H9 (cell line): ENCODE measurements at regions not wholly inside any gene's neighbourhood (a gene's known extent, or its start where the extent isn't known, plus 50 kb on each side); places are given as distances from the start of the nearest gene placed in this dataset.

Experiments used
- DNase-seq: peaks from one replicate; pipeline ENCODE4 v3.0.0-alpha.2; 2017
- H2AFZ ChIP-seq: one replicate; pipeline ENCODE4 v1.6.1; 2013; ENCODE audit warnings: mild to moderate bottlenecking, low read length, control low read depth, moderate library complexity
- H2AK5ac ChIP-seq: 2 replicates; pipeline ENCODE4 v1.6.1; 2013; ENCODE audit warnings: low read length, control low read depth, mixed read lengths; ENCODE audit not compliant: insufficient read length
- H2BK120ac ChIP-seq: one replicate; pipeline ENCODE4 v1.6.1; 2013; ENCODE audit warnings: low read depth, mild to moderate bottlenecking, low read length, control low read depth, inconsistent platforms; ENCODE audit not compliant: poor library complexity, severe bottlenecking
- H2BK12ac ChIP-seq: 2 replicates; pipeline ENCODE4 v1.6.1; 2013; ENCODE audit warnings: low read length, control low read depth, mixed read lengths, low read depth; ENCODE audit not compliant: insufficient read length
- H2BK15ac ChIP-seq: 2 replicates; pipeline ENCODE4 v1.6.1; 2013; ENCODE audit warnings: low read depth, low read length, control low read depth
- H2BK20ac ChIP-seq: one replicate; pipeline ENCODE4 v1.6.1; 2013; ENCODE audit warnings: low read depth, mild to moderate bottlenecking, low read length, control low read depth, inconsistent platforms; ENCODE audit not compliant: poor library complexity, severe bottlenecking
- H2BK5ac ChIP-seq: 2 replicates; pipeline ENCODE4 v1.6.1; 2013; ENCODE audit warnings: low read length, control low read depth, mixed read lengths; ENCODE audit not compliant: insufficient read length
- H3K14ac ChIP-seq: 2 replicates; pipeline ENCODE4 v1.6.1; 2013; ENCODE audit warnings: low read length, control low read depth; ENCODE audit not compliant: insufficient read depth
- H3K18ac ChIP-seq: 2 replicates; pipeline ENCODE4 v1.6.1; 2013; ENCODE audit warnings: low read depth, mild to moderate bottlenecking, mixed read lengths, low read length, control low read depth; ENCODE audit not compliant: insufficient read length
- H3K23ac ChIP-seq: 2 replicates; pipeline ENCODE4 v1.6.1; 2013; ENCODE audit warnings: low read length, control low read depth, mixed read lengths, low read depth; ENCODE audit not compliant: insufficient read length
- H3K23me2 ChIP-seq: 2 replicates; pipeline ENCODE4 v1.6.1; 2013; ENCODE audit warnings: low read depth, mild to moderate bottlenecking, mixed read lengths, low read length, control low read depth; ENCODE audit not compliant: insufficient read length, poor library complexity, severe bottlenecking
- H3K27ac ChIP-seq: 2 replicates; pipeline ENCODE4 v1.5.1; 2013; ENCODE audit warnings: low read length, control low read depth, mixed read lengths, low read depth; ENCODE audit not compliant: insufficient read length
- H3K27me3 ChIP-seq: 2 replicates; pipeline ENCODE4 v1.6.1; 2013; ENCODE audit warnings: low read length, control low read depth, inconsistent platforms; ENCODE audit not compliant: insufficient read depth
- H3K4ac ChIP-seq: 2 replicates; pipeline ENCODE4 v1.6.1; 2013; ENCODE audit warnings: low read depth, mild to moderate bottlenecking, control low read depth, inconsistent platforms, low read length, moderate library complexity
- H3K4me1 ChIP-seq: 2 replicates; pipeline ENCODE4 v1.6.1; 2013; ENCODE audit warnings: low read length, control low read depth, inconsistent platforms; ENCODE audit not compliant: insufficient read depth
- H3K4me2 ChIP-seq: 2 replicates; pipeline ENCODE4 v1.6.1; 2013; ENCODE audit warnings: low read length, control low read depth, mixed read lengths; ENCODE audit not compliant: insufficient read length, insufficient read depth
- H3K56ac ChIP-seq: 2 replicates; pipeline ENCODE4 v1.6.1; 2013; ENCODE audit warnings: low read depth, mild to moderate bottlenecking, mixed read lengths, low read length, control low read depth; ENCODE audit not compliant: insufficient read length
- H3K79me1 ChIP-seq: 2 replicates; pipeline ENCODE4 v1.6.1; 2013; ENCODE audit warnings: low read depth, mild to moderate bottlenecking, moderate library complexity, low read length, control low read depth, inconsistent platforms; ENCODE audit not compliant: insufficient read depth, poor library complexity, severe bottlenecking
- H3K79me2 ChIP-seq: 2 replicates; pipeline ENCODE4 v1.6.1; 2013; ENCODE audit warnings: low read length, control low read depth, inconsistent platforms; ENCODE audit not compliant: insufficient read depth
- H3K9ac ChIP-seq: 2 replicates; pipeline ENCODE4 v1.6.1; 2013; ENCODE audit warnings: low read length, control low read depth, mixed read lengths; ENCODE audit not compliant: insufficient read length; ENCODE audit errors: extremely low read depth
- H3K9me3 ChIP-seq: one replicate; pipeline ENCODE4 v1.6.1; 2013; ENCODE audit warnings: low read depth, low read length, inconsistent platforms; ENCODE audit not compliant: control insufficient read depth
- H3T11ph ChIP-seq: one replicate; pipeline ENCODE4 v1.6.1; 2013; ENCODE audit warnings: mild to moderate bottlenecking, low read length, control low read depth, inconsistent platforms
- H4K20me1 ChIP-seq: one replicate; pipeline ENCODE4 v1.6.1; 2013; ENCODE audit not compliant: control insufficient read depth, insufficient read length, insufficient read depth
- H4K5ac ChIP-seq: 2 replicates; pipeline ENCODE4 v1.6.1; 2013; ENCODE audit warnings: low read depth, mild to moderate bottlenecking, mixed read lengths, low read length, control low read depth; ENCODE audit not compliant: insufficient read length
- H4K8ac ChIP-seq: replicated peaks from 2 replicates; pipeline ENCODE4 v1.6.1; 2013; ENCODE audit warnings: low read length, control low read depth, mixed read lengths, low read depth; ENCODE audit not compliant: insufficient read length
- H4K91ac ChIP-seq: 2 replicates; pipeline ENCODE4 v1.6.1; 2013; ENCODE audit warnings: low read depth, mild to moderate bottlenecking, moderate library complexity, mixed read lengths, low read length, control low read depth; ENCODE audit not compliant: insufficient read length
- H3K27ac Mint-ChIP-seq, 3 experiments: 2 replicates in 2 of 3; 3 replicates in 1 of 3; pipeline ENCODE4 v1.8.0; 2020 to 2021; ENCODE audit warnings: mixed read lengths in 3 of 3, mild to moderate bottlenecking in 1 of 3, moderate library complexity in 1 of 3
- H3K27me3 Mint-ChIP-seq: 2 replicates; pipeline ENCODE4 v1.8.0; 2021; ENCODE audit warnings: low read depth, mild to moderate bottlenecking, moderate library complexity, mixed read lengths
- H3K36me3 Mint-ChIP-seq, 3 experiments: 2 replicates in 2 of 3; 3 replicates in 1 of 3; pipeline ENCODE4 v1.8.0; 2020 to 2021; ENCODE audit warnings: low read depth in 3 of 3, mixed read lengths in 3 of 3; ENCODE audit not compliant: insufficient read depth in 1 of 3
- H3K4me1 Mint-ChIP-seq, 2 experiments: 2 replicates each; pipeline ENCODE4 v1.8.0; 2020; ENCODE audit warnings: mixed read lengths in 2 of 2
- H3K4me3 Mint-ChIP-seq, 2 experiments: 2 replicates in 1 of 2; 3 replicates in 1 of 2; pipeline ENCODE4 v1.8.0; 2020 to 2021; ENCODE audit warnings: mild to moderate bottlenecking in 2 of 2, mixed read lengths in 2 of 2, moderate library complexity in 1 of 2
- H3K9me3 Mint-ChIP-seq, 2 experiments: 2 replicates in 1 of 2; 3 replicates in 1 of 2; pipeline ENCODE4 v1.8.0; 2020; ENCODE audit warnings: mild to moderate bottlenecking in 2 of 2, mixed read lengths in 2 of 2, moderate library complexity in 1 of 2
- CTCF ChIP-seq: fragments of 200-600 bp; sonication (generic); conservative IDR thresholded peaks from 3 replicates; pipeline ENCODE4 v1.8.0; 2021; ENCODE audit warnings: antibody characterized with exemption, mild to moderate bottlenecking
- WGBS: extraction: QIAGEN DNeasy Blood & Tissue Kit; methylation state at CpG from one replicate; pipeline ENCODE4 v1.1.7; 2013; ENCODE audit warnings: missing lambda C conversion rate, low lambda C conversion rate, mixed read lengths; ENCODE audit not compliant: insufficient read length; ENCODE audit errors: extremely low coverage; 5-methylcytosine and 5-hydroxymethylcytosine counted together

GRCh38 chr16:72415379-72415778 is 243.4 kb upstream of the PMFBP1 start:
- Mint-ChIP-seq H3K27ac (no peak overlapping the region), H3K4me3 (no peak overlapping the region), H3K27me3 (no peaks in the 10 kb centered on the region), H3K36me3 (peaks cover 0 to 6% (median 0%) of the 10 kb centered on the region in 3 experiments; a peak in 3 of 7 replicates), H3K9me3 (peaks cover 0 to 3% of the 10 kb centered on the region in 2 experiments; a peak in 3 of 5 replicates), H3K4me1 (peaks cover 3 to 4% of the 10 kb centered on the region in 2 experiments)
- Histone ChIP-seq H3K27ac (no peak overlapping the region), H2BK120ac (no peak overlapping the region), H2BK5ac (no peak overlapping the region), H3K4ac (no peak overlapping the region), H3K56ac (no peak overlapping the region), H3K23ac (no peak overlapping the region), H3K18ac (no peak overlapping the region), H3K9ac (no peak overlapping the region), H2BK20ac (no peak overlapping the region), H3K79me2 (no peaks in the 10 kb centered on the region), H2AFZ (no peak overlapping the region), H4K20me1 (no peaks in the 10 kb centered on the region), H3K27me3 (no peaks in the 10 kb centered on the region), H3K14ac (no peak overlapping the region), H3K4me2 (no peak overlapping the region), H2BK15ac (no peak overlapping the region), H4K5ac (no peak overlapping the region), H3K4me1 (no peaks in the 10 kb centered on the region), H3K23me2 (no peaks in the 10 kb centered on the region), H4K91ac (no peak overlapping the region), H3T11ph (no peak overlapping the region), H2AK5ac (no peak overlapping the region), H3K79me1 (no peaks in the 10 kb centered on the region), H2BK12ac (no peak overlapping the region), H4K8ac (no peak overlapping the region), H3K9me3 (no peaks in the 10 kb centered on the region)
- WGBS = no CpG with 5 or more reads among the region's 1 CpG
- TF ChIP-seq CTCF = no peak
- no peak for DNase-seq
